HG03066 (cell line): ENCODE measurements at regions not wholly inside any gene's neighbourhood (a gene's known extent, or its start where the extent isn't known, plus 50 kb on each side); places are given as distances from the start of the nearest gene placed in this dataset.

Source experiments
- ATAC-seq: cut with Tn5 transposase; IDR thresholded peaks from one replicate; pipeline ENCODE4 v1.9.1; 2021; ENCODE audit warnings: low read depth; ENCODE audit not compliant: unreplicated experiment

GRCh38 chr18:32621034-32621433, 150.4 kb upstream of the GAREM1 start:
- ATAC-seq, result no peak

- ATAC-seq, result no peak
These were observed 147.9 kb upstream of the GAREM1 start for GRCh38 chr18:32618546-32618945.

GRCh38 chr18:32613821-32614220, 143.1 kb upstream of the GAREM1 start:
- no peak for ATAC-seq

GRCh38 chr18:32612651-32613050, 142.0 kb upstream of the GAREM1 start:
- ATAC-seq, result no peak

- ATAC-seq, result no peak
These were observed 139.5 kb upstream of the GAREM1 start for GRCh38 chr18:32610176-32610575.

- ATAC-seq, result no peak
These were observed 137.1 kb upstream of the GAREM1 start for GRCh38 chr18:32607816-32608215.

- ATAC-seq, result no peak
These were observed 127.5 kb upstream of the GAREM1 start for GRCh38 chr18:32598144-32598543.

- ATAC-seq, result no peak
These were observed 125.8 kb upstream of the GAREM1 start for GRCh38 chr18:32596501-32596900.

GRCh38 chr18:32595832-32596231, 125.2 kb upstream of the GAREM1 start:
- no peak for ATAC-seq

- no peak for ATAC-seq
These were observed 117.5 kb upstream of the GAREM1 start for GRCh38 chr18:32588191-32588590.

GRCh38 chr18:32583431-32583830, 112.7 kb upstream of the GAREM1 start:
- ATAC-seq, result no peak

- no peak for ATAC-seq
These were observed 111.8 kb upstream of the GAREM1 start for GRCh38 chr18:32582455-32582854.

GRCh38 chr18:32577561-32577960, 106.9 kb upstream of the GAREM1 start:
- no peak for ATAC-seq

GRCh38 chr18:32576296-32576916, 105.7 kb upstream of the GAREM1 start:
- no peak for ATAC-seq

- no peak for ATAC-seq
These were observed 96.3 kb upstream of the GAREM1 start for GRCh38 chr18:32566960-32567359.

- ATAC-seq, result no peak
These were observed 83.1 kb upstream of the GAREM1 start for GRCh38 chr18:32553640-32554365.

GRCh38 chr18:32553174-32553573, 82.5 kb upstream of the GAREM1 start:
- ATAC-seq, result no peak

- peak; percentile 86 for ATAC-seq
These were observed 81.8 kb upstream of the GAREM1 start for GRCh38 chr18:32552421-32553030.

- ATAC-seq, result no peak
These were observed 80.3 kb upstream of the GAREM1 start for GRCh38 chr18:32550963-32551362.

GRCh38 chr18:32549248-32550110, 78.8 kb upstream of the GAREM1 start:
- ATAC-seq, result peak; percentile 71

- ATAC-seq, result no peak
These were observed 78.0 kb upstream of the GAREM1 start for GRCh38 chr18:32548688-32549087.
